Caco-2 (cell line): ENCODE measurements at regions not wholly inside any gene's neighbourhood (a gene's known extent, or its start where the extent isn't known, plus 50 kb on each side); places are given as distances from the start of the nearest gene placed in this dataset.

Experiments used
- BruUV-seq: library from RNA; stranded (reverse); fragments of 400-500 nt; replicated peaks from 2 replicates; lab custom pipeline; 2021; lab: Mats Ljungman, UMichigan
- CTCF ChIA-PET: fragments of 300-600 bp; sonication (Branson Sonifier 250); formaldehyde crosslinking; loops from one replicate; lab custom pipeline; 2022; ENCODE audit warnings: antibody characterized with exemption; lab: Charles Lee
- POLR2A ChIA-PET: fragments of 300-600 bp; sonication (Branson Sonifier 250); formaldehyde crosslinking; loops from one replicate; lab custom pipeline; 2022; ENCODE audit warnings: antibody characterized with exemption; lab: Charles Lee
- DNase-seq, 2 experiments: peaks; one replicate each; pipeline versions ENCODE4 v3.0.0 to v3.0.0-alpha.2; 2020 to 2022
- H3K27me3 ChIP-seq: replicated peaks from 2 replicates; pipeline ENCODE4 v1.6.0; 2011; ENCODE audit warnings: low read length; ENCODE audit not compliant: control insufficient read depth, insufficient read depth
- H3K36me3 ChIP-seq: 2 replicates; pipeline ENCODE4 v1.5.1; 2011; ENCODE audit warnings: low read length; ENCODE audit not compliant: control insufficient read depth, insufficient read depth
- H3K4me1 ChIP-seq: fragments of 250-450 bp; sonication (Bioruptor Pico); 2 replicates; pipeline ENCODE4 v1.5.1; 2020; ENCODE audit warnings: mild to moderate bottlenecking
- H3K4me3 ChIP-seq: 2 replicates; pipeline ENCODE4 v1.5.1; 2011; ENCODE audit warnings: low read depth, mild to moderate bottlenecking, control low read depth, low read length
- H3K9me3 ChIP-seq: fragments of 250-450 bp; sonication (Bioruptor Pico); 2 replicates; pipeline ENCODE4 v1.5.1; 2020; ENCODE audit warnings: mild to moderate bottlenecking, moderate library complexity
- H3K27ac Mint-ChIP-seq: one replicate; pipeline ENCODE4 v1.8.0; 2022; ENCODE audit warnings: mixed read lengths; ENCODE audit not compliant: unreplicated experiment
- H3K27me3 Mint-ChIP-seq: one replicate; pipeline ENCODE4 v1.8.0; 2022; ENCODE audit warnings: mixed read lengths; ENCODE audit not compliant: insufficient read depth, unreplicated experiment
- H3K36me3 Mint-ChIP-seq: one replicate; pipeline ENCODE4 v1.8.0; 2022; ENCODE audit warnings: mild to moderate bottlenecking, mixed read lengths; ENCODE audit not compliant: insufficient read depth, unreplicated experiment
- H3K4me1 Mint-ChIP-seq: one replicate; pipeline ENCODE4 v1.8.0; 2022; ENCODE audit warnings: low read depth, mixed read lengths; ENCODE audit not compliant: unreplicated experiment
- H3K4me3 Mint-ChIP-seq: one replicate; pipeline ENCODE4 v1.8.0; 2022; ENCODE audit warnings: mild to moderate bottlenecking, moderate library complexity, mixed read lengths; ENCODE audit not compliant: unreplicated experiment
- H3K9me3 Mint-ChIP-seq: one replicate; pipeline ENCODE4 v1.8.0; 2022; ENCODE audit warnings: mixed read lengths; ENCODE audit not compliant: unreplicated experiment
- CTCF ChIP-seq, 2 experiments: fragments of 200-600 bp in 1 of 2; IDR thresholded peaks; 1 replicate in 1 of 2; 2 replicates in 1 of 2; pipeline versions ENCODE4 v1.5.1 to v1.8.0; 2011 to 2022; ENCODE audit warnings: antibody characterized with exemption in 1 of 2, control low read depth in 1 of 2, inconsistent platforms in 1 of 2, low read depth in 1 of 2, low read length in 1 of 2, mild to moderate bottlenecking in 1 of 2, moderate library complexity in 1 of 2; ENCODE audit not compliant: insufficient read depth in 1 of 2, severe bottlenecking in 1 of 2, unreplicated experiment in 1 of 2
- intact Hi-C: fragments of 100-400 bp; cut with micrococcal nuclease; formaldehyde crosslinking; loops from one replicate; pipeline ENCODE4 v1.10.0; 2022; ENCODE audit not compliant: unreplicated experiment

- POLR2A ChIA-PET: interaction anchor here (0.5 kb wide), 1 partner anchor 783 kb away, joined by 6 read pairs; no protein-coding TSS in a partner anchor
- H3K27ac Mint-ChIP-seq: no peak overlapping the region
Observed at GRCh38 chr11:94694309-94695060, 73.7 kb upstream of the AMOTL1 start.

GRCh38 chr11:94697156-94697555 is 71.0 kb upstream of the AMOTL1 start:
- Mint-ChIP-seq H3K27ac (no peak overlapping the region), H3K4me1 (no peaks in the 10 kb centered on the region), H3K4me3 (no peak overlapping the region), H3K27me3 (peaks cover 6% of the 10 kb centered on the region), H3K9me3 (no peaks in the 10 kb centered on the region), H3K36me3 (no peaks in the 10 kb centered on the region)
- BruUV-seq: no TSS peak
- no peaks in the 10 kb centered on the region for H3K9me3 ChIP-seq
- no peaks in the 10 kb centered on the region for H3K36me3 ChIP-seq
- no peak for DNase-seq
- H3K4me3 ChIP-seq: no peak overlapping the region
- no peak for TF ChIP-seq CTCF (IDR thresholded peaks at IDR 0.05; ENCODE audit: insufficient read depth in 1 of 2, low read depth in 1 of 2, low read length in 1 of 2, severe bottlenecking in 1 of 2, unreplicated experiment in 1 of 2)
- POLR2A ChIA-PET: no interaction called here
- intact Hi-C loops: no loop called here
- CTCF ChIA-PET: no interaction called here
- H3K4me1 ChIP-seq: no peaks in the 10 kb centered on the region
- H3K27me3 ChIP-seq: no peaks in the 10 kb centered on the region

More at GRCh38 chr11:94694309-94695060, 73.7 kb upstream of the AMOTL1 start:
- BruUV-seq: no TSS peak
- Histone ChIP-seq H3K27me3 (no peaks in the 10 kb centered on the region), H3K4me3 (no peak overlapping the region), H3K36me3 (no peaks in the 10 kb centered on the region), H3K9me3 (no peaks in the 10 kb centered on the region), H3K4me1 (no peaks in the 10 kb centered on the region)
- no peak for DNase-seq
- no peak for TF ChIP-seq CTCF (IDR thresholded peaks at IDR 0.05; ENCODE audit: insufficient read depth in 1 of 2, low read depth in 1 of 2, low read length in 1 of 2, severe bottlenecking in 1 of 2, unreplicated experiment in 1 of 2)
- Mint-ChIP-seq H3K27me3 (peaks cover 3% of the 10 kb centered on the region), H3K36me3 (no peaks in the 10 kb centered on the region), H3K4me3 (no peak overlapping the region), H3K9me3 (no peaks in the 10 kb centered on the region), H3K4me1 (no peaks in the 10 kb centered on the region)
- intact Hi-C loops: no loop called here
- CTCF ChIA-PET: interaction anchor here (1.5 kb wide), 1 partner anchor 71 kb away, joined by 7 read pairs; no protein-coding TSS in a partner anchor

- H3K36me3 ChIP-seq: no peaks in the 10 kb centered on the region
- no peak for DNase-seq
- Mint-ChIP-seq H3K4me3 (no peak overlapping the region), H3K27ac (no peak overlapping the region), H3K4me1 (no peaks in the 10 kb centered on the region), H3K27me3 (peaks cover 6% of the 10 kb centered on the region), H3K36me3 (no peaks in the 10 kb centered on the region), H3K9me3 (no peaks in the 10 kb centered on the region)
- H3K9me3 ChIP-seq: no peaks in the 10 kb centered on the region
- no TSS peak for BruUV-seq
- intact Hi-C loops: no loop called here
- no peaks in the 10 kb centered on the region for H3K27me3 ChIP-seq
- TF ChIP-seq CTCF (IDR thresholded peaks at IDR 0.05; ENCODE audit: insufficient read depth in 1 of 2, low read depth in 1 of 2, low read length in 1 of 2, severe bottlenecking in 1 of 2, unreplicated experiment in 1 of 2): no peak
- CTCF ChIA-PET: no interaction called here
- no peak overlapping the region for H3K4me3 ChIP-seq
- POLR2A ChIA-PET: no interaction called here
- H3K4me1 ChIP-seq: peaks cover 1% of the 10 kb centered on the region; the same call in 1 of the 2 replicates
Observed at GRCh38 chr11:94700622-94701021, 67.5 kb upstream of the AMOTL1 start.
